H1 (cell line): ENCODE measurements at regions not wholly inside any gene's neighbourhood (a gene's known extent, or its start where the extent isn't known, plus 50 kb on each side); places are given as distances from the start of the nearest gene placed in this dataset.
A peak's percentile ranks its signal among the peaks of the same experiment; 100 is the strongest.

ENCODE experiments used
- CTCF ChIA-PET: fragments of 300-600 bp; sonication (Branson Sonifier 250); formaldehyde crosslinking; loops from one replicate; lab custom pipeline; 2021; ENCODE audit not compliant: partially characterized antibody; lab: Charles Lee
- POLR2A ChIA-PET: fragments of 300-600 bp; sonication (Branson Sonifier 250); formaldehyde crosslinking; loops from one replicate; lab custom pipeline; 2021; ENCODE audit warnings: inconsistent platforms; ENCODE audit not compliant: partially characterized antibody; lab: Charles Lee
- DNase-seq, 2 experiments: peaks; one replicate each; pipeline versions ENCODE4 v3.0.0 to v3.0.0-alpha.2; 2010 to 2022; ENCODE audit warnings: low spot score in 2 of 2, low read depth in 1 of 2, mixed read lengths in 1 of 2
- FAIRE-seq: peaks from 2 replicates; lab custom pipeline; 2011; peaks lifted over from hg19 to GRCh38; lab: Jason Lieb, UNC
- H2AFZ ChIP-seq: 2 replicates; pipeline ENCODE4 v1.8.1; 2012; ENCODE audit warnings: low read length, inconsistent platforms
- H2AK5ac ChIP-seq: 2 replicates; pipeline ENCODE4 v1.6.1; 2013; ENCODE audit warnings: low read depth, low read length
- H2BK120ac ChIP-seq: replicated peaks from 2 replicates; pipeline ENCODE3; 2013; ENCODE audit warnings: low read depth, low read length, inconsistent platforms
- H2BK12ac ChIP-seq: 2 replicates; pipeline ENCODE4 v1.6.1; 2013; ENCODE audit warnings: low read depth, low read length
- H2BK15ac ChIP-seq: 2 replicates; pipeline ENCODE4 v1.6.1; 2013; ENCODE audit warnings: low read length
- H2BK20ac ChIP-seq: 2 replicates; pipeline ENCODE4 v1.6.1; 2013; ENCODE audit warnings: low read length
- H2BK5ac ChIP-seq: 2 replicates; pipeline ENCODE4 v1.6.1; 2013; ENCODE audit warnings: low read depth, low read length
- H3K14ac ChIP-seq: 2 replicates; pipeline ENCODE4 v1.6.1; 2013; ENCODE audit warnings: inconsistent platforms; ENCODE audit not compliant: insufficient read length
- H3K18ac ChIP-seq: 2 replicates; pipeline ENCODE4 v1.6.1; 2013; ENCODE audit warnings: low read length; ENCODE audit errors: extremely low read depth
- H3K23ac ChIP-seq: 2 replicates; pipeline ENCODE4 v1.6.1; 2013; ENCODE audit warnings: inconsistent platforms; ENCODE audit not compliant: insufficient read length
- H3K23me2 ChIP-seq: 2 replicates; pipeline ENCODE4 v1.6.1; 2013; ENCODE audit warnings: low read depth, low read length
- H3K27ac ChIP-seq: 2 replicates; pipeline ENCODE4 v1.6.1; 2011; ENCODE audit warnings: low read depth, low read length, inconsistent platforms
- H3K27me3 ChIP-seq, 4 experiments: replicated peaks in 1 of 4; 1 replicate in 1 of 4; 2 replicates in 3 of 4; pipeline versions ENCODE4 v1.6.1 to v1.8.1; 2011 to 2013; ENCODE audit warnings: low read length in 3 of 4, mild to moderate bottlenecking in 3 of 4, inconsistent platforms in 2 of 4, mixed read lengths in 2 of 4, moderate library complexity in 1 of 4; ENCODE audit not compliant: control insufficient read depth in 3 of 4, insufficient read depth in 3 of 4; ENCODE audit errors: extremely low read depth in 1 of 4
- H3K36me3 ChIP-seq, 4 experiments: 2 replicates each; pipeline versions ENCODE4 v1.6.1 to v1.8.1; 2011 to 2013; ENCODE audit warnings: mild to moderate bottlenecking in 4 of 4, low read length in 3 of 4, moderate library complexity in 2 of 4, control low read depth in 1 of 4, inconsistent platforms in 1 of 4; ENCODE audit not compliant: insufficient read depth in 4 of 4, control insufficient read depth in 2 of 4
- H3K4ac ChIP-seq: replicated peaks from 2 replicates; pipeline ENCODE3; 2013; ENCODE audit warnings: low read length, low read depth, mixed read lengths, inconsistent platforms; ENCODE audit not compliant: insufficient read length
- H3K4me1 ChIP-seq, 4 experiments: replicated peaks in 1 of 4; 1 replicate in 1 of 4; 2 replicates in 3 of 4; pipeline versions ENCODE4 v1.6.1 to v1.8.1; 2011 to 2013; ENCODE audit warnings: low read length in 3 of 4, inconsistent platforms in 2 of 4, mixed read lengths in 1 of 4; ENCODE audit not compliant: insufficient read depth in 4 of 4, control insufficient read depth in 3 of 4
- H3K4me2 ChIP-seq, 2 experiments: 2 replicates each; pipeline versions ENCODE4 v1.6.1 to v1.8.1; 2011 to 2013; ENCODE audit warnings: low read depth in 2 of 2, low read length in 2 of 2, control low read depth in 1 of 2, inconsistent platforms in 1 of 2, mild to moderate bottlenecking in 1 of 2; ENCODE audit not compliant: insufficient read depth in 1 of 2
- H3K4me3 ChIP-seq, 4 experiments: fragments of 200-600, 300-600 bp in 1 of 4; sonication (generic), shearing (Covaris generic), sonication (Bioruptor Twin) in 1 of 4; 2 replicates each; pipeline versions ENCODE4 v1.5.1 to v1.8.1; 2011 to 2016; ENCODE audit warnings: low read length in 4 of 4, low read depth in 3 of 4, control low read depth in 2 of 4, inconsistent platforms in 2 of 4, mild to moderate bottlenecking in 2 of 4, mixed read lengths in 1 of 4, moderate library complexity in 1 of 4; ENCODE audit not compliant: insufficient read depth in 2 of 4; ENCODE audit errors: extremely low read depth in 1 of 4
- H3K56ac ChIP-seq: replicated peaks from 2 replicates; pipeline ENCODE3; 2013; ENCODE audit warnings: low read depth, mild to moderate bottlenecking, mixed read lengths, low read length, inconsistent platforms; ENCODE audit not compliant: insufficient read length
- H3K79me1 ChIP-seq: 2 replicates; pipeline ENCODE4 v1.6.1; 2013; ENCODE audit warnings: low read depth, low read length, control low read depth
- H3K79me2 ChIP-seq, 2 experiments: 2 replicates each; pipeline versions ENCODE4 v1.6.1 to v1.8.1; 2012 to 2013; ENCODE audit warnings: low read length in 2 of 2, mild to moderate bottlenecking in 2 of 2, inconsistent platforms in 1 of 2; ENCODE audit not compliant: insufficient read depth in 2 of 2, control insufficient read depth in 1 of 2
- H3K9ac ChIP-seq, 4 experiments: replicated peaks in 1 of 4; 1 replicate in 1 of 4; 2 replicates in 3 of 4; pipeline versions ENCODE4 v1.6.1 to v1.8.1; 2011 to 2013; ENCODE audit warnings: low read depth in 3 of 4, low read length in 3 of 4, control low read depth in 2 of 4, mild to moderate bottlenecking in 2 of 4, moderate library complexity in 2 of 4, inconsistent platforms in 1 of 4; ENCODE audit errors: extremely low read depth in 1 of 4
- H3K9me3 ChIP-seq, 2 experiments: 2 replicates each; pipeline versions ENCODE4 v1.6.1 to v1.8.1; 2012 to 2013; ENCODE audit warnings: mild to moderate bottlenecking in 2 of 2, moderate library complexity in 2 of 2, control low read depth in 1 of 2, inconsistent platforms in 1 of 2, low read depth in 1 of 2, low read length in 1 of 2, mixed read lengths in 1 of 2; ENCODE audit not compliant: insufficient read depth in 2 of 2
- H4K20me1 ChIP-seq, 2 experiments: replicated peaks in 1 of 2; 2 replicates each; pipeline versions ENCODE3 to v1.8.1; 2011 to 2013; ENCODE audit warnings: inconsistent platforms in 2 of 2, low read length in 2 of 2, mild to moderate bottlenecking in 1 of 2; ENCODE audit not compliant: insufficient read depth in 2 of 2, control insufficient read depth in 1 of 2
- H4K5ac ChIP-seq: 2 replicates; pipeline ENCODE4 v1.6.1; 2013; ENCODE audit warnings: low read length, low read depth, mixed read lengths, inconsistent platforms; ENCODE audit not compliant: insufficient read length
- H4K8ac ChIP-seq: 2 replicates; pipeline ENCODE4 v1.8.0; 2013; ENCODE audit warnings: mild to moderate bottlenecking, moderate library complexity, low read length, inconsistent platforms; ENCODE audit not compliant: insufficient read depth; ENCODE audit errors: extremely low read depth
- H4K91ac ChIP-seq: replicated peaks from 2 replicates; pipeline ENCODE3; 2013; ENCODE audit warnings: low read length, mixed read lengths, inconsistent platforms; ENCODE audit not compliant: insufficient read length
- ATF3 ChIP-seq: IDR thresholded peaks from 2 replicates; pipeline ENCODE4 v1.6.1; 2011; ENCODE audit warnings: low read depth, mild to moderate bottlenecking, low read length; ENCODE audit not compliant: insufficient read depth
- BCL11A ChIP-seq, 2 experiments: IDR thresholded peaks; one replicate each; pipeline ENCODE4 v1.6.1; 2011; ENCODE audit warnings: low read depth in 2 of 2, low read length in 2 of 2, mild to moderate bottlenecking in 2 of 2
- BRCA1 ChIP-seq: IDR thresholded peaks from 2 replicates; pipeline ENCODE4 v1.6.1; 2012; ENCODE audit warnings: low read depth, low read length, improper control_type of control experiment
- CBX5 ChIP-seq: fragments of 300-800, 300-1000 bp; sonication (generic); IDR thresholded peaks from 2 replicates; pipeline ENCODE4 v1.7.1; 2016; ENCODE audit warnings: antibody characterized with exemption, low read length, low read depth
- CHD2 ChIP-seq: IDR thresholded peaks from 2 replicates; pipeline ENCODE4 v1.6.1; 2012; ENCODE audit warnings: low read length, improper control_type of control experiment
- CTBP2 ChIP-seq: IDR thresholded peaks from 2 replicates; pipeline ENCODE4 v1.7.0; 2011; ENCODE audit warnings: borderline replicate concordance, mild to moderate bottlenecking, moderate library complexity, mixed read lengths, low read length; ENCODE audit not compliant: insufficient read depth, insufficient read length
- EGR1 ChIP-seq: IDR thresholded peaks from 2 replicates; pipeline ENCODE4 v1.6.1; 2011; ENCODE audit warnings: low read depth, low read length, borderline replicate concordance
- GTF2F1 ChIP-seq: IDR thresholded peaks from 2 replicates; pipeline ENCODE4 v1.6.1; 2012; ENCODE audit warnings: low read depth, low read length, improper control_type of control experiment, borderline replicate concordance
- KDM4A ChIP-seq: IDR thresholded peaks from one replicate; pipeline ENCODE4 v1.7.1; 2012; ENCODE audit warnings: low read depth, mild to moderate bottlenecking, moderate library complexity, low read length, inconsistent platforms; ENCODE audit not compliant: severe bottlenecking
- MAX ChIP-seq: IDR thresholded peaks from 2 replicates; pipeline ENCODE4 v1.6.1; 2012; ENCODE audit warnings: inconsistent platforms
- TAF7 ChIP-seq: optimal IDR thresholded peaks from 2 replicates; pipeline ENCODE3; 2011; ENCODE audit warnings: low read depth, mild to moderate bottlenecking, inconsistent platforms, low read length, moderate library complexity, borderline replicate concordance
- TEAD4 ChIP-seq: IDR thresholded peaks from 2 replicates; pipeline ENCODE4 v1.6.1; 2012; ENCODE audit warnings: low read depth, low read length, inconsistent platforms, mixed read lengths
- YY1 ChIP-seq: IDR thresholded peaks from 2 replicates; pipeline ENCODE4 v1.6.1; 2011; ENCODE audit warnings: low read depth, mild to moderate bottlenecking, low read length
- WGBS, 2 experiments: shearing (Covaris generic) in 1 of 2; methylation state at CpG; one replicate each; pipeline versions ENCODE4 v1.1.6 to v1.1.7; 2013 to 2015; ENCODE audit warnings: low lambda C conversion rate in 2 of 2, mixed read lengths in 2 of 2, inconsistent platforms in 1 of 2, low coverage in 1 of 2, missing lambda C conversion rate in 1 of 2; ENCODE audit not compliant: insufficient replicate concordance in 2 of 2, insufficient coverage in 1 of 2, insufficient read length in 1 of 2; ENCODE audit errors: extremely low coverage in 1 of 2, missing lambda C conversion rate in 1 of 2; 5-methylcytosine and 5-hydroxymethylcytosine counted together

GRCh38 chr2:21590026-21590690 lies 466.4 kb downstream of the TDRD15 start:
- DNase-seq (no peak), FAIRE-seq (no peak)
- WGBS, 2 experiments = 92% methylated on average over 7 of the region's 7 CpGs; no CpG with 5 or more reads in 1 of the 2 experiments
- H2BK15ac ChIP-seq = no peak overlapping the region
- H3K4me1 ChIP-seq = peaks cover 0 to 4% (median 2%) of the 10 kb centered on the region in 4 experiments; a peak in 3 of 7 replicates
- H2AFZ ChIP-seq = 0 out of 2 replicates have a peak overlapping the region, but pooled peaks have one; percentile 65
- no peak overlapping the region for H2BK20ac ChIP-seq
- H2BK120ac ChIP-seq = no peak overlapping the region
- H3K9ac ChIP-seq = no peak overlapping the region
- no peaks in the 10 kb centered on the region for H3K79me1 ChIP-seq
- H3K79me2 ChIP-seq = no peaks in the 10 kb centered on the region
- H3K56ac ChIP-seq = no peak overlapping the region
- no peak overlapping the region for H2AK5ac ChIP-seq
- ChIA-PET CTCF (interaction anchor here (1.3 to 1.6 kb wide), 2 partner anchors 9 to 10 kb away, joined by 4 to 5 read pairs; no protein-coding TSS in a partner anchor), POLR2A (no interaction called here)
- no peaks in the 10 kb centered on the region for H3K36me3 ChIP-seq
- no peak overlapping the region for H2BK5ac ChIP-seq
- H3K14ac ChIP-seq = no peak overlapping the region
- peaks cover 0 to under 1% (median 0%) of the 10 kb centered on the region in 4 experiments; a peak in 1 of 7 replicates for H3K27me3 ChIP-seq
- no peak overlapping the region for H3K23ac ChIP-seq
- H4K20me1 ChIP-seq = no peaks in the 10 kb centered on the region
- H3K4me2 ChIP-seq = no peak overlapping the region
- no peaks in the 10 kb centered on the region for H3K9me3 ChIP-seq
- H2BK12ac ChIP-seq = no peak overlapping the region
- no peak overlapping the region for H4K91ac ChIP-seq
- no peak overlapping the region for H4K8ac ChIP-seq
- no peak overlapping the region for H4K5ac ChIP-seq
- H3K23me2 ChIP-seq = no peaks in the 10 kb centered on the region
- H3K4ac ChIP-seq = no peak overlapping the region
- H3K27ac ChIP-seq = no peak overlapping the region
- H3K18ac ChIP-seq = no peak overlapping the region
- H3K4me3 ChIP-seq = no peak overlapping the region
- TF ChIP-seq TEAD4 = no peak
- no peak for TF ChIP-seq CBX5
- no peak for TF ChIP-seq YY1
- no peak for TF ChIP-seq TAF7
- TF ChIP-seq EGR1 = no peak
- no peak for TF ChIP-seq GTF2F1
- no peak for TF ChIP-seq MAX
- no peak for TF ChIP-seq BCL11A (IDR thresholded peaks at IDR 0.05; ENCODE audit: low read depth in 2 of 2, low read length in 2 of 2)
- no peak for TF ChIP-seq KDM4A
- TF ChIP-seq CHD2 = no peak
- no peak for TF ChIP-seq BRCA1
- TF ChIP-seq CTBP2 = no peak
- TF ChIP-seq ATF3 = no peak
